GM12875 (cell line): ENCODE measurements at regions not wholly inside any gene's neighbourhood (a gene's known extent, or its start where the extent isn't known, plus 50 kb on each side); places are given as distances from the start of the nearest gene placed in this dataset.

Source experiments
- H3K4me3 ChIP-seq: one replicate; pipeline ENCODE4 v1.5.1; 2011; ENCODE audit warnings: low read depth, low read length, control low read depth
- TF ChIP-seq, protein P1 (sequence below): IDR thresholded peaks from 2 replicates; pipeline ENCODE4 v1.5.1; 2011; ENCODE audit warnings: low read depth, mild to moderate bottlenecking, control low read depth, inconsistent platforms, low read length, moderate library complexity, borderline replicate concordance; ENCODE audit not compliant: insufficient read depth

DNA sequence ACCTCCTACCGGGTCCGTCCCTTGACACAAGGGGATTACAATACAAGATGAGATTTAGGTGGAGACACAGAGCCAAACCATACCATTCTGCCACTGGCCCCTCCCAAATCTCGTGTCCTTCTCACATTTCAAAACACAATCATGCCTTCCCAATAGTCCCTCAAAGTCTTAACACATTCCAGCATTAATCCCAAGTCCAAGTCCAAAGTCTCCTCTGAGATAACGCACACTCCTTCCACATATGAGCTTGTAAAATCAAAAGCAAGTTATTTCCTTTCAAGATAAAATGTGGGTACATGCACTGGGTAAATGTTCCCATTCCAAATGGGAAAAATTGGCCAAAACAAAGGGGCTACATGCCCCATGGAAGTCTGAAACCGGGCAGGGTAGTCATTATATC, 463.9 kb upstream of the CDH9 start:
- no peak overlapping the region for H3K4me3 ChIP-seq
- TF ChIP-seq, protein P1, sequence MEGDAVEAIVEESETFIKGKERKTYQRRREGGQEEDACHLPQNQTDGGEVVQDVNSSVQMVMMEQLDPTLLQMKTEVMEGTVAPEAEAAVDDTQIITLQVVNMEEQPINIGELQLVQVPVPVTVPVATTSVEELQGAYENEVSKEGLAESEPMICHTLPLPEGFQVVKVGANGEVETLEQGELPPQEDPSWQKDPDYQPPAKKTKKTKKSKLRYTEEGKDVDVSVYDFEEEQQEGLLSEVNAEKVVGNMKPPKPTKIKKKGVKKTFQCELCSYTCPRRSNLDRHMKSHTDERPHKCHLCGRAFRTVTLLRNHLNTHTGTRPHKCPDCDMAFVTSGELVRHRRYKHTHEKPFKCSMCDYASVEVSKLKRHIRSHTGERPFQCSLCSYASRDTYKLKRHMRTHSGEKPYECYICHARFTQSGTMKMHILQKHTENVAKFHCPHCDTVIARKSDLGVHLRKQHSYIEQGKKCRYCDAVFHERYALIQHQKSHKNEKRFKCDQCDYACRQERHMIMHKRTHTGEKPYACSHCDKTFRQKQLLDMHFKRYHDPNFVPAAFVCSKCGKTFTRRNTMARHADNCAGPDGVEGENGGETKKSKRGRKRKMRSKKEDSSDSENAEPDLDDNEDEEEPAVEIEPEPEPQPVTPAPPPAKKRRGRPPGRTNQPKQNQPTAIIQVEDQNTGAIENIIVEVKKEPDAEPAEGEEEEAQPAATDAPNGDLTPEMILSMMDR: no peak

DNA sequence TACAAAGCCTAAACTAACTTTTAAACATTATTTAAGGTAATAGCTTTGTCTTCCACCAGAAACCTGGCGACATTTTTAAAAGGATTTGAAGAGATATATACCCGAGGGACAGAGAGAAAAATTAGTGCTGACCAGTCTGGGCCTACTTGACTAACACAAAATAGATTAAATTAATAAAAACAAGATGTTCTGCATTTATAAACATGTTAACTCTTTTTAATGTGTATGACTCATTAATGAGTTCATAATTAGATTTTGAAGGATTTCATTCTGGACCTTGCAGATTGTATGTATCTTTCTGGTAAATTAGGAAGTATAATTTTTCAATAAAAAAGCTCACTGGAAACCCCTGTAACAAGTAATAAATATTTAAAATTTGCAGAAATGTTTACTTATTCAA, 459.1 kb upstream of the CDH9 start:
- H3K4me3 ChIP-seq: no peak overlapping the region
- TF ChIP-seq, protein P1: no peak

DNA sequence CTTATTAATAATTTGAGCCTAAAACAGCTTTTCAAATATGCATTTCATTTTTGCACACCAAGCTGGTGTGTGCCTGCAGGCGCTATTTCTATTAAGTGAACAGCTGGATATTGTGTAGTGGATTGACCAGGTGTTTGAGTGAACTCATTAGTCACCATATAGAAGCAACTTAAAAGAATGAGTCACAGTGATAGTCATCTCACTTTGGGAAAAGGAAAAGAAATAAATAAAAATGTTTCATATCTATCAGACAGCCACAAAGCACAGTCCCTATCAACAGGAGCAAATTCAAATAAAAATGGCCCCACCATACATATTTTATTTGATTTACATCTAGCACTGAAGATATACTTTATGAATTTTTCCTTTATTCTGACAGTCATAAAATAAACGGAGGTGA, 456.5 kb upstream of the CDH9 start:
- no peak overlapping the region for H3K4me3 ChIP-seq
- TF ChIP-seq, protein P1: no peak

DNA sequence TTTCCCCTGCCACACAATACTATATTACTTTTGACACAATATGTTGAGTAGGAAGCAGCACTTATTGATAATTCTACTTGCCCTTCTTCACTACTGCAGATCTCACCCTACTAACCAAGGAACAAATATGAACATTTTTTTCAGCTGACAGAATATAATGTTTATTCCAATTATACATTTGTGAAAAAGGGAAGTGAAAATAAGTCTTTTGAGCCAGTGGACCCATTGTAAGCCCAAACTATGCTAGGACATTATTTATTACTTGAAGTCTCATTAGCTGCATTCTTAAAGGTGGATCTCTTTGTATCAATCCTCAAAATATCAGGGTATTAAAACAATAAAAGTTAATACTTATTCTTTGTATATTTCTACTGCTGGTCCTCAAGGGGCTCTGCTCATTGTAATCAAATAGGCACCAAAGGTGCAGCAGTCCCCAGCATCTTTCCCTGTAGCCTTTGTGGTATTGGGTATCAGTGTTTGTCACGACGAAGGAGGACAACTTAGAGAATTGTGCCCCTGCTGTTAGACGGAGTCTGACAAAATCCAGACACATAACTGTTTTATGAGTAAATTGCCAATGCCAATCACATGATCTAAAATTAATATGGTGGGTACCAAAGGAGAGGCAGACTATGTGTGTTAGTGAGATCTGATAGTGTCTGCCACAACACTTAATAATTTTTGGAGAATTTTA, 453.5 kb upstream of the CDH9 start:
- no peak overlapping the region for H3K4me3 ChIP-seq
- TF ChIP-seq, protein P1: no peak

DNA sequence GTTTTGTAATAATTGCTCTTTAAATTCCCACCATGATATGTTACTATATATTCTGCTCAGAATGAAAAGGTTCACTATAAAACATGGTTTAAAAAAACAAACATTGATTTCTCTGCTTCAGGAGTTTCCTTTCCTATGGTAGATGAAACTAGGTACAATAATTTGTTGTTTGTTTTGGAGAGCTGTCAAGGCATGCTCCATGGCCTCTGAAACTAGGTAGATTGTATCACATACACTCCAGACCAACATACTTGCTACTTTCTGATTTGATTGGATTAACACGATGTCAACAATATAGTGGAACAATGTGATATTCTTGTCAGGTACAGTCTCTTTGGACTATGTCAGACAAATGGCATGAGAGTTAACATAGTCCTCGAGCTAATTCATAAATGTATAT, 452.7 kb upstream of the CDH9 start:
- H3K4me3 ChIP-seq: no peak overlapping the region
- TF ChIP-seq, protein P1: no peak

DNA sequence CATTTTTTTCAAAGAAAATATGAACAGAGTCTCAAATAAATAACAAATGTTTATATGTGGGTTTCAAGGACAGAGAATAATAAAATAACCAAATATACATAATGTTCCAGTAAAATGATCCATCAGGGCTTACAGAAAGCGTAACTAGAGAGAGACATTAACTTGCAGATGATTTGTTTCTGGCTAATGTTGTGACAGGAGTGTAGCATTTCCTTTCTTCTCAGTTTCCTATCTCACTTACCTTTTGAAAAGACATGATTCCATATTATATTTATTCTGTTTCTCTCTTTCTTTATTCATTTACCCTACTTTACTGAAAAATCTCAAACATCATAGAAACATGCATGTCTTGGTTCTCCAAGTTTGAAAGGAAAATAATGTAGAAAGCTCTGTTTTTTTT, 451.3 kb upstream of the CDH9 start:
- no peak overlapping the region for H3K4me3 ChIP-seq
- TF ChIP-seq, protein P1: no peak

DNA sequence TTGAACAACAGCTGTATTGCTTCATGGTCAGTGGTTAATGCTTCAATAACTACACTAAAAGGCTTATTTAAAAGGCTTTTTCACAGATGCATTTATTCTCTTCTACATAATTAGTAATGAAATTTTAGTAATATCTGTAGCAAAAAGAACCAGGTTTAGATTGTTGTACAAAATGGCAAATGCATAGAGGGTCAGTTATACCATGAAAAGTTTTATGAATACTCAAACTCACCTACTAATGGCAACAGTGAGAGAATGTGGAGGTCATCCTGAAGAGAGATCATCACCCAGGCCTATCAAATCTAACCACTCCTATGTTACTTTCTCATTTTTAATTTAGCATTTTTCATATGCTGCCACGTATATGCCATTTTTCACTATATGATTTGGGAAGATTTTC, 444.3 kb upstream of the CDH9 start:
- TF ChIP-seq, protein P1: no peak
- no peak overlapping the region for H3K4me3 ChIP-seq
